ENCODE measurements at regions not wholly inside any gene's neighbourhood (a gene's known extent, or its start where the extent isn't known, plus 50 kb on each side); places are given as distances from the start of the nearest gene placed in this dataset.
"Not testable (repeated sequence)": the region's sequence is repeated elsewhere in the genome, so short reads cannot be mapped to it uniquely, and the experiment has no call there.

DNA sequence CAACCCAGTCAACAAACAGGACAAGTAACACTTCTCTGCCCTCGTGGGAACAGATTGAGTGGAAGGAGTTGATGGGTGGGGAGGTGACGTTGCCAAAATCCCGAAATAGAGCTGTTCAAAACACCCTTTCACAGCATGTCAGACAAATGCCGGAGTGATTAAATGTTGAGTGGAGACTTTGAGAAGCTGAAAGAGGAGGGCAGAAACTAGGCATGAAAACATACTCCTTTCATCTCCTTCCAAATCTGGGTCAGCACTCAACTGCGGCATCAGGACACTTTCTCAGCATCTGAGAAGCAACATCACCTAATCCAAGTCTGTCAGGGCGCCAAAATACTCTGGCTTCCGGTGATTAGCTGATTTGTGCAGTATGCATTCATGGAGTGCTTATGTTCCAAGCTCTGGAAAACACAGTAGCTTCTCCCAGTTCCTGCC, 51.5 kb upstream of the MRI1 start:
- no peak for DNase-seq

- no peak for DNase-seq
These were observed 56.4 kb upstream of the MRI1 start for GRCh38 chr19:13707915-13708314.

DNA sequence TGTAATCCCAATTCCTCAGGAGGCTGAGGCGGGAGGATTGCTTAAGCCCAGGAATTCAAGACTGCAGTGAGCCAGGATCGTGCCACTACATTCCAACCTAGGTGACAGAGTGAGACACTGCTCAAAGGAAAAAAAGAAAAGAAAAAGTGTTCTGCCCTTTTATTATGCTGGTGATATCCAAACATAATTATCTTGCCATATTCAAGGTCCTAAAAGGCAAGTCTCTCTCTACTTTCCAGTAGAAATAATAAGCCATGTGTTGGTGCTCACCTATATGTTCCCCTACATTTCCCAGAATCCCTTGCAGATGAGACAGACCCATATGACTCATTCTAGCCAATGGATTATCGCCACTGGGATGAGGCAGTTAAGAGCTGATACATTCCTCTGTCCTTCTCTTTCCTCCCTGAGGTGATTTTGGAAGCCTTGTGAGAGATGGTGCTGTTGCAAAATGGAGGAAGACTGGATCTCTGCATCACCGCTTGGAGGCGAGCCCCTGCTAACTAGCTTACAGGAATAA, 58.3 kb upstream of the MRI1 start:
- no peak for DNase-seq

GRCh38 chr19:13705201-13705600, 59.1 kb upstream of the MRI1 start:
- DNase-seq: no peak

GRCh38 chr19:13701624-13702023, 62.7 kb upstream of the MRI1 start:
- DNase-seq: no peak

DNA sequence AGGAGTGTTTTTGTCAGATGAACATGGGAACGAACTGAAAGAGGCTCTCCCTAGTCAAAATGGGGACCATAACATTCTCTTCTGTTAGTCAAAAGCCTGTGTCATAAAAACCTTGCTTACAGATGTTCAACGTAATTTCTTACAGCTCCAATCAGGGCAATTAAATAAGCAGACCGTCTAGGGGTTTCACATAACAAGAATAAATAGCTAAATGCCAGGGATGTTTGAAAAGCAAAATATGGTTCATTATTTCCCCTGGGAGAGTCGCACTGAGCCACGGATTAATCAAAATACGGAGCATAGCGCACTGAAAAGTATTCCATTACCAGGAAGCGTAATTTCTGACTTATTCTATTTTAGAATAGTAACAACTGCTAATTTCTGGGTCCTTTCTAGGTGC, 63.7 kb upstream of the MRI1 start:
- DNase-seq: peak; percentile 78

- peak; percentile 61 for DNase-seq
These were observed 64.5 kb upstream of the MRI1 start for GRCh38 chr19:13699786-13700185.

GRCh38 chr19:13696839-13697238, 67.5 kb upstream of the MRI1 start:
- no peak for DNase-seq

- DNase-seq: peak; percentile 97
These were observed 70.4 kb upstream of the MRI1 start for GRCh38 chr19:13693889-13694288.

- no peak for DNase-seq
These were observed 72.5 kb upstream of the MRI1 start for GRCh38 chr19:13691569-13692435.

GRCh38 chr19:13689085-13689484, 75.2 kb upstream of the MRI1 start:
- DNase-seq: peak; percentile 82

DNA sequence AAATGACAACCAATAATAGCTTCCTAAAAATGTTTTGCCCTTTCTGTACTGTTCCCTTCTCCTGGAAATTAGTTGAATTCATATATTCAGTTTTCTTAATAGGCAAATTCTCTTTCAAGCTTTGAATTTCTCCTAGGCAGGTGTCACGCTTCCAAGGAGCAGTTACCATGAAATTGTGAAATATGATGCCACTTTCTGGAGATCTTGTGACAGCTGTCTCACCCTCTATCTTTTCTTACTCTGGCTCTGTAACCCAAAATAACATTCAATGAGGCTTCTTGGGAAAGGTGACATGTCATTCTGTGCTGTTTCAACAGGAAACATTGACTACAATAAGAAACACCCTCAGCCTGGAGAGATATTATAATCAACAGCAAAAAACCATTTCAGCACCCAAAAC, 80.3 kb upstream of the MRI1 start:
- DNase-seq: peak; percentile 35

DNA sequence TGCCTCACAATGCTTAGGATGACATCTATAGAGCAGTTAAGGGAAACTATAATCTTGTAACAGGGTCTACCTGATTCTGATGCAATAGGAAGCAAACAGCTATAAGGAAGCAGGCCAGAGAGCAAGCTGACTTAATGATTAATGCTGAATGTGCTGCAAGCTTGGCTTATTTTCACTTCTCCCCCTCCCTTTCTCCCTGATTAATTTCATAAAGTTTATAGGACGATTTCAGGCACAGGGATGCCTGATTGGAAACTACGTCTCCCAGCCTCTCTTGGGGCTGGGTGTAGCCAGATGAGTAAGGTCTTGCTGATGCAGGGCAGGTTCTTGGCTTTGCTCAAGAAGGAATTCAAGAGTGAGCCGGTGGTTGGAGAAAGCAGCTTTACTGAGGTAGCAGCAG, 82.8 kb upstream of the MRI1 start:
- no peak for DNase-seq

GRCh38 chr19:13680708-13681360, 83.5 kb upstream of the MRI1 start:
- not testable (repeated sequence) for DNase-seq

DNA sequence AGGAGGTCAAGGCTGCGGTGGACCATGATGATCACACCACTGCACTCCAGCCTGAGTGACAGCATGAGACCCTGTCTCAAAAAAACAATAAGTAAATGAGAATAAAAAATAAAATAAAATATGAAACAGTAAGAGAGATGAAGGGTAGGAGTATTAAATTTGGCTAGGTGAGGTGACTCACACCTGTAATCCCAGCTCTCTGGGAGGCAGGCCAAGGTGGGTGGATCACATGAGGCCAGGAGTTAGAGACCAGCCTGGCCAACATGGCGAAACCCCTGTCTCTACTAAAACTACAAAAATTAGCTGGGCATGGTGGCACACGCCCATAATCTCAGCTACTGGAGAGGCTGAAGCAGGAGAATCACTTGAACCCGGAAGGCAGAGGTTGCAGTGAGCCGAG, 87.4 kb upstream of the MRI1 start:
- not testable (repeated sequence) for DNase-seq

GRCh38 chr19:13672480-13673175, 91.7 kb upstream of the MRI1 start:
- peak; percentile 49 for DNase-seq

DNA sequence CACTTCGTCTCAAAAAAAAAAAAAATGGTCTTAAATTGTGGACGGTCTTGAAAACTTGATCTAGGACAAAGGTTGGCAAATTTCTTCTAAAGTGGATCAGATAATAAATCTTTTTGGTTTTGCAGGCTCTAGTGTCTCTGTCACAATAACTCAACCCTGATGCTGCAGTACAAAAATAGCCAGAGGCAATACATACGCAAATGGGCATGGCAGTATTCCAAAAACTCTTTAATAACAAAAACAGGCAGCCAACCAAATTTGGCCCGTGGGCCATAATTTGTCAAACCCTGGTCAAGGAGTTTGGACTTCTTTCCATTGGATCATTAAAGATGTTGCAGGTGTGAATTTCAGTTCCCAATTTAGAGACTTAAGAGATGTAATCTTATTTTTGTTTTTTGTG, 93.5 kb upstream of the MRI1 start:
- DNase-seq: peak; percentile 87

DNA sequence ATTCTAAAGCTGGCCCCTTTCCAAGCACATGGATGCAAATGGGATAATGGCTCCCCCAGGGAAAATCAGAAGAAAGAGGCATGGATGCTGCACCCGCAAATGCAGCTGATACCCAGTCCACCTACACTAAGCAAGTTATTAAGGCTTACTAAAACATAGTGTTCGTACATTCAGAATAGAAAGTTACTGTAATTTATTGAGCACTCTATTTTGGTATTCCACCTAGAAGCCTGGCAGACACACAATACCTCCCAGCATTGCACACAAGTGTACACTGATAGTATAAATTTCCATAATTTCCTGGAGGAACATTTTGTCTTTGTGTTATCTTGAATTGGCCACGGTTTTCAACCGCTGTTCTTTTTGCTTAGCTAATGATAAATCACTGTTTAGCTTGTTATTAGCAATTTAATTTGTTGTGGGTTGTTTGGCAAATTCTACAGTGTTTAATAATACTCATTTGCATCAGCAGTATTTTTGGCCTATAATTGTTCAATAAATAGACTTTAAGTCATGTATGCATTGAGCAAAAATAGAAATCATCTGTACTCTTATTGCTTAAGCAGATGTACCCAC, 94.5 kb upstream of the MRI1 start:
- peak; percentile 74 for DNase-seq

- no peak for DNase-seq
These were observed 95.4 kb upstream of the MRI1 start for GRCh38 chr19:13668964-13669363.

GRCh38 chr19:13666165-13666564, 98.2 kb upstream of the MRI1 start:
- DNase-seq: no peak

GRCh38 chr19:13665125-13665905, 99.0 kb upstream of the MRI1 start:
- DNase-seq: no peak
